SK-N-MC (cell line): ENCODE measurements at regions not wholly inside any gene's neighbourhood (a gene's known extent, or its start where the extent isn't known, plus 50 kb on each side); places are given as distances from the start of the nearest gene placed in this dataset.

Source experiments
- EZH2 ChIP-seq: fragments of 200-600 bp; sonication (generic); IDR thresholded peaks from one replicate; pipeline ENCODE4 v1.6.1; 2017; ENCODE audit warnings: antibody characterized with exemption
- FOXP2 ChIP-seq: optimal IDR thresholded peaks from 2 replicates; pipeline ENCODE3; 2011; ENCODE audit warnings: mild to moderate bottlenecking, moderate library complexity; ENCODE audit not compliant: insufficient read depth; ENCODE audit errors: extremely low read length, control extremely low read depth
- POLR2AphosphoS5 ChIP-seq: IDR thresholded peaks from 2 replicates; pipeline ENCODE4 v1.6.1; 2012; ENCODE audit warnings: mild to moderate bottlenecking, low read depth, low read length, borderline replicate concordance

GRCh38 chr1:221188458-221188857, 309.2 kb downstream of the HLX start:
- TF ChIP-seq EZH2 (no peak), POLR2AphosphoS5 (no peak), FOXP2 (no peak)
